ENCODE measurements at regions not wholly inside any gene's neighbourhood (a gene's known extent, or its start where the extent isn't known, plus 50 kb on each side); places are given as distances from the start of the nearest gene placed in this dataset.

- TF ChIP-seq ZNF274 (IDR thresholded peaks at IDR 0.05; ENCODE audit: borderline replicate concordance, extremely low read depth, low read length) = no peak
- no peak for TF ChIP-seq CTCF (IDR thresholded peaks at IDR 0.05; ENCODE audit: control extremely low read depth in 1 of 3, insufficient read depth in 1 of 3, low read depth in 1 of 3, low read length in 3 of 3)
- TF ChIP-seq EP300 (IDR thresholded peaks at IDR 0.05; ENCODE audit: borderline replicate concordance in 1 of 2, low read depth in 2 of 2, low read length in 2 of 2) = no peak
- TF ChIP-seq E2F6 (IDR thresholded peaks at IDR 0.05) = no peak
- TF ChIP-seq SIN3A (conservative IDR thresholded peaks at IDR 0.05 in 1 of 2, IDR thresholded peaks at IDR 0.05 in 1 of 2; ENCODE audit: low read depth in 1 of 2, low read length in 2 of 2) = no peak
- no peak for TF ChIP-seq TCF12 (IDR thresholded peaks at IDR 0.05; ENCODE audit: low read depth, low read length)
- TF ChIP-seq CREB1 (IDR thresholded peaks at IDR 0.05) = no peak
- TF ChIP-seq RFX5 (IDR thresholded peaks at IDR 0.05; ENCODE audit: borderline replicate concordance, low read depth, low read length) = no peak
Measured at GRCh38 chr2:185066128-185066527, 467.8 kb downstream of the ZNF804A start.

Measured in H1 (cell line).